ENCODE measurements at regions not wholly inside any gene's neighbourhood (a gene's known extent, or its start where the extent isn't known, plus 50 kb on each side); places are given as distances from the start of the nearest gene placed in this dataset.

DNA sequence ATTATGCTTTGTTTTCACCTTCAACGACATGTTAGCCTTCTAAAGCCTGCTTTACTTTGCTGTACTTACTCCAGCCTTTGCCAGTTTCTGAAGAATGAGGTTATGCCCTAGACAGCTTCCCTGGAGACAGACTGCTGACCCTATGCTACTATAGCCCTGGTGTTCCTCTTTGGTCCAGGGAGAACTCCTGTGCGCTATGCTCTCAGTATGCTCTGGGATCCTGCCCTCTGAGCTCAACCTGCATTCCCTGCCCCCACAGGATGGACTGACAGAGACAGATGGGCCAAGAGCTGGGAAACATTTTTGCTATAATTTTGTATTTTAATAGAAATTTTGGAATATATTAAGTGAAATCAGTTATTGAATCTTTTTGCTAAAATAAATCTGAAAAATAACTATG, 425.9 kb downstream of the TMA16 start:
- intact Hi-C loops (cut with DNase I): no loop called here

GRCh38 chr4:163922302-163922701, 427.8 kb downstream of the TMA16 start:
- 75% methylated on average over 2 of the region's 2 CpGs for WGBS
- DNase-seq (no peak), ATAC-seq (no peak)
- H3K9me3 ChIP-seq (ENCODE audit: control insufficient read depth, low read length): no peaks in the 10 kb centered on the region
- H3K27ac ChIP-seq (ENCODE audit: low read length): no peak overlapping the region
- H3K27me3 ChIP-seq (ENCODE audit: control insufficient read depth, insufficient read depth): no peaks in the 10 kb centered on the region
- H3K4me1 ChIP-seq (ENCODE audit: control insufficient read depth, insufficient read depth, low read length): no peaks in the 10 kb centered on the region
- intact Hi-C loops (cut with DNase I): no loop called here
- no peak overlapping the region for H3K4me3 ChIP-seq (ENCODE audit: low read length)

More for the DNA sequence above, 425.9 kb downstream of the TMA16 start:
- Histone ChIP-seq H3K27me3 (ENCODE audit: control insufficient read depth, insufficient read depth) (no peaks in the 10 kb centered on the region), H3K4me1 (ENCODE audit: control insufficient read depth, insufficient read depth, low read length) (no peaks in the 10 kb centered on the region), H3K9me3 (ENCODE audit: control insufficient read depth, low read length) (no peaks in the 10 kb centered on the region), H3K4me3 (ENCODE audit: low read length) (no peak overlapping the region), H3K27ac (ENCODE audit: low read length) (no peak overlapping the region)
- no peak for DNase-seq
- no peak for ATAC-seq
- WGBS: 64% methylated on average over 2 of the region's 2 CpGs

- DNase-seq: no peak
- intact Hi-C loops (cut with DNase I): no loop called here
- Histone ChIP-seq H3K4me1 (ENCODE audit: control insufficient read depth, insufficient read depth, low read length) (no peaks in the 10 kb centered on the region), H3K27me3 (ENCODE audit: control insufficient read depth, insufficient read depth) (no peaks in the 10 kb centered on the region), H3K4me3 (ENCODE audit: low read length) (no peak overlapping the region), H3K9me3 (ENCODE audit: control insufficient read depth, low read length) (no peaks in the 10 kb centered on the region), H3K27ac (ENCODE audit: low read length) (no peak overlapping the region)
- WGBS: 68% methylated on average over 2 of the region's 2 CpGs
- no peak for ATAC-seq
Measured at GRCh38 chr4:163923092-163923491, 428.6 kb downstream of the TMA16 start.

DNA sequence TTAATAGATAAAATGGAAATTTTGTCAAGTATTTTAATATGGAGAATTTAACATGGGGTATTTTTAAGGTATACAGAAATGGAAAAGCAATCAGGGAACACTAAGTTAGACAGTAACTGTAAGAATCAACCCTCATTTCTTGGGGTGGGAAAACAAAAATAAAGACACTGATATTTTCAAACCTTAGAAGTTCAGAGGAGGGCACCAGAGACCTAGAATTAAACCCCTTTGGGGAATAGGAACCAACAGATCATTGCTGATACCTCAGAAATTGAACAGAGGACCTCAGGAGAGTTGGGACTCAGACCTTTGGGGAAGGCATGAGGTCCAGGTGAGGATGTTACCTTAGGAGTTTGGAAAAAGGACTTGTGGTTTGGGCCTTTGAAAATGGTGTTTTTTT, 435.6 kb downstream of the TMA16 start:
- no peaks in the 10 kb centered on the region for H3K27me3 ChIP-seq (ENCODE audit: control insufficient read depth, insufficient read depth)
- H3K4me1 ChIP-seq (ENCODE audit: control insufficient read depth, insufficient read depth, low read length): no peaks in the 10 kb centered on the region
- ATAC-seq: no peak
- no peak for DNase-seq
- no peak overlapping the region for H3K4me3 ChIP-seq (ENCODE audit: low read length)
- intact Hi-C loops (cut with DNase I): no loop called here
- H3K27ac ChIP-seq (ENCODE audit: low read length): no peak overlapping the region
- no peaks in the 10 kb centered on the region for H3K9me3 ChIP-seq (ENCODE audit: control insufficient read depth, low read length)

DNA sequence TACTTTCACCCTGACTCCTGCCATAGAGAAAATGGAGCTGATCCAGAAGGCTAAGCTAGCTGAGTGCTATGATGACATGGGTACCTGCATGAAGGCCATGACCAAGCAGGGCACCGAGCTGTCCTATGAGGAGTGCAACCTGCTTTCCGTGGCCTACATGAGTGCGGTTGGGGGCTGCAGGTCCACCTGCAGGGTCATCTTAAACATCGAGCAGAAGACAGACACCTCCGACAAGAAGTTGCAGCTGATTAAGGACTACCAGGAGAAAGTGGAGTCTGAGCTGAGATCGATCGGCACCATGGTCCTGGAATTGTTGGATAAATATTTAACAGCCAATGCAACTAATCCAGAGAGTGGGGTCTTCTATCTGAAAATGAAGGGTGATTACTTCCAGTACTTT, 438.0 kb downstream of the TMA16 start:
- Histone ChIP-seq H3K9me3 (ENCODE audit: control insufficient read depth, low read length) (no peaks in the 10 kb centered on the region), H3K4me1 (ENCODE audit: control insufficient read depth, insufficient read depth, low read length) (no peaks in the 10 kb centered on the region), H3K27ac (ENCODE audit: low read length) (no peak overlapping the region), H3K4me3 (ENCODE audit: low read length) (no peak overlapping the region), H3K27me3 (ENCODE audit: control insufficient read depth, insufficient read depth) (no peaks in the 10 kb centered on the region)
- WGBS: 87% methylated on average over 7 of the region's 7 CpGs
- ATAC-seq: no peak
- intact Hi-C loops (cut with DNase I): no loop called here
- DNase-seq: no peak

DNA sequence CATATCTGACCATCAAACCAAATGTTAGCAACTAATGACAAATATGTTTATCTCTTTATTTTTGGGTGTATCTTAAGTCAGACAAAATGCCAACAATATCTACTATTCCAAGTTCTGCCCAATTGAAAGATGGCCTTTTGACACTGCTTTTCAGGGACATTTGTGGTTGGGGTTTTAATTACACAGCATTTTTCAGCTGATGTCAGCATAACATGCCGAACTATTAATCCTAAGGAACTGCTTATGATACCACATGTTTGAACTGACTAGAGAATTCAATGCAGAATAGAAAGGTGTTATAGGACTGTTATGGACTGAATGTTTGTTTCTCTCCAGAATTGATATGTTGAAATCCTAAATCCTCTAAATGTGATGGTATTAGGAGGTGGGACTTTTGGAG, 445.1 kb downstream of the TMA16 start:
- H3K4me1 ChIP-seq (ENCODE audit: control insufficient read depth, insufficient read depth, low read length): no peaks in the 10 kb centered on the region
- no peaks in the 10 kb centered on the region for H3K27me3 ChIP-seq (ENCODE audit: control insufficient read depth, insufficient read depth)
- intact Hi-C loops (cut with DNase I): no loop called here
- 93% methylated on average over 1 of the region's 1 CpG for WGBS
- no peak overlapping the region for H3K4me3 ChIP-seq (ENCODE audit: low read length)
- no peak overlapping the region for H3K27ac ChIP-seq (ENCODE audit: low read length)
- DNase-seq (no peak), ATAC-seq (no peak)
- H3K9me3 ChIP-seq (ENCODE audit: control insufficient read depth, low read length): no peaks in the 10 kb centered on the region

GRCh38 chr4:163941221-163941905, 446.9 kb downstream of the TMA16 start:
- H3K27ac ChIP-seq (ENCODE audit: low read length): no peak overlapping the region
- no peaks in the 10 kb centered on the region for H3K9me3 ChIP-seq (ENCODE audit: control insufficient read depth, low read length)
- intact Hi-C loops (cut with DNase I): no loop called here
- ATAC-seq (no peak), DNase-seq (no peak)
- H3K4me3 ChIP-seq (ENCODE audit: low read length): no peak overlapping the region
- WGBS: 59% methylated on average over 7 of the region's 7 CpGs
- no peaks in the 10 kb centered on the region for H3K27me3 ChIP-seq (ENCODE audit: control insufficient read depth, insufficient read depth)
- no peaks in the 10 kb centered on the region for H3K4me1 ChIP-seq (ENCODE audit: control insufficient read depth, insufficient read depth, low read length)

GRCh38 chr4:163948920-163949455, 454.5 kb downstream of the TMA16 start:
- ATAC-seq (no peak), DNase-seq (peak in 2 of 3 donors; percentile 29 to 31)
- 84% methylated on average over 9 of the region's 9 CpGs for WGBS
- H3K4me1 ChIP-seq (ENCODE audit: control insufficient read depth, insufficient read depth, low read length): no peaks in the 10 kb centered on the region
- intact Hi-C loops (cut with DNase I): no loop called here
- H3K27me3 ChIP-seq (ENCODE audit: control insufficient read depth, insufficient read depth): no peaks in the 10 kb centered on the region
- H3K27ac ChIP-seq (ENCODE audit: low read length): no peak overlapping the region
- no peaks in the 10 kb centered on the region for H3K9me3 ChIP-seq (ENCODE audit: control insufficient read depth, low read length)
- H3K4me3 ChIP-seq (ENCODE audit: low read length): no peak overlapping the region

DNA sequence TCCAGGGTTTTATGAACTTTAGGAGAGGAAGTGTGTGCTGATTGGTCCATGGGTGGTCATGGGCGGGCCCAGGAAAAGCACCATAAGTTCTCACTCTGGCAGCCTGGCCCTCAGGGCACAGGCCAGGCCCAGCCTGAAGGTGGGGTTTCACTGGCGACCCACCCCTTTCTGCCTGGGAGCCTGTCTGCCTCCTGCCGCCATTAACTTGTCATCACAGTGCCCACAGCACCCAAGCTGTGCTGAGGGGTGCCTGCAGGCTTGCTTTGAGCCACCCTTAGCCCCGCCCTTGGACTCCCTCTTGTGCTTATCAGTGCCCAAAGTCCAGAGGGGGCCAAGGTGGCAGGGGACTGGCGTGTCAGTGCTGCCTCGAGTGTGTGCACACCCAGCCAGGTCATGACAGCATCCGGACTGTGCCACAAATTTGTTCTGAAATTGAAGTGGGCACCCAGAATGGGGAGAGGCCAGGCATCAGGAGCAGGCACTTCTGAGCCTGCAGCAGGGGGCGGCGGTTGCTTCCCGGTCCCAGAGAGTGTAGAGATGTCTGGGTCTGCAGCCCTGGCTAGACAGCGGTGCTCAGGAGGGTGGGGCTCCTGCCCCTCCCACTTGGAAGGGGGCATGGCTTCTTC, 455.6 kb downstream of the TMA16 start:
- H3K27me3 ChIP-seq (ENCODE audit: control insufficient read depth, insufficient read depth): no peaks in the 10 kb centered on the region
- 81% methylated on average over 11 of the region's 11 CpGs for WGBS
- DNase-seq (no peak), ATAC-seq (no peak)
- H3K9me3 ChIP-seq (ENCODE audit: control insufficient read depth, low read length): no peaks in the 10 kb centered on the region
- H3K4me1 ChIP-seq (ENCODE audit: control insufficient read depth, insufficient read depth, low read length): no peaks in the 10 kb centered on the region
- H3K4me3 ChIP-seq (ENCODE audit: low read length): no peak overlapping the region
- no peak overlapping the region for H3K27ac ChIP-seq (ENCODE audit: low read length)
- intact Hi-C loops (cut with DNase I): no loop called here

DNA sequence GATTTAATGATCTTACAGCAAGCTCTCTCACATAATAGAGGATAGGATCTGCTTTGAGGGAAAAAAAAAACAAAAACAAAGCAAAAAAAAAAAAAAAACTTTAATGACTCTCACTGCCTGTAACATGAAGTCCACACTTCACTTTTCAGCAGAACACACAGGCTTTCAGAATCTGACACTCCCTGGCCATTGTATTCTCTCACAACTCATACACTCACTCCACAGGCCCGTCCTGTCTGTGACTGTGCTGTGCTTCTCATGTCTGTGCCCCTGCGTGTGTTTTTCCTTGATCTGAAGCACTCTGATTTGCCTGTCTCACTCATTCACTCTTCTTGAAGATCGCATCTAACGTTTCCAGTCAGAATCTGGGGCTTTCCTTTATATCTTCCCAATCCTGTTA, 460.8 kb downstream of the TMA16 start:
- Histone ChIP-seq H3K4me3 (ENCODE audit: low read length) (no peak overlapping the region), H3K9me3 (ENCODE audit: control insufficient read depth, low read length) (no peaks in the 10 kb centered on the region), H3K27me3 (ENCODE audit: control insufficient read depth, insufficient read depth) (no peaks in the 10 kb centered on the region), H3K4me1 (ENCODE audit: control insufficient read depth, insufficient read depth, low read length) (no peaks in the 10 kb centered on the region), H3K27ac (ENCODE audit: low read length) (no peak overlapping the region)
- no peak for ATAC-seq
- no peak for DNase-seq
- 67% methylated on average over 4 of the region's 4 CpGs for WGBS
- intact Hi-C loops (cut with DNase I): no loop called here

GRCh38 chr4:163958751-163959150, 464.3 kb downstream of the TMA16 start:
- no peak overlapping the region for H3K27ac ChIP-seq (ENCODE audit: low read length)
- no peaks in the 10 kb centered on the region for H3K9me3 ChIP-seq (ENCODE audit: control insufficient read depth, low read length)
- ATAC-seq (no peak), DNase-seq (no peak)
- intact Hi-C loops (cut with DNase I): no loop called here
- WGBS: 76% methylated on average over 2 of the region's 2 CpGs
- H3K27me3 ChIP-seq (ENCODE audit: control insufficient read depth, insufficient read depth): no peaks in the 10 kb centered on the region
- no peaks in the 10 kb centered on the region for H3K4me1 ChIP-seq (ENCODE audit: control insufficient read depth, insufficient read depth, low read length)
- no peak overlapping the region for H3K4me3 ChIP-seq (ENCODE audit: low read length)
